Small intestine (tissue), 7 donors: ENCODE measurements at regions not wholly inside any gene's neighbourhood (a gene's known extent, or its start where the extent isn't known, plus 50 kb on each side); places are given as distances from the start of the nearest gene placed in this dataset.

Experiments
- DNase-seq, 2 donors: peaks; one replicate each; pipeline versions ENCODE4 v3.0.0 to v3.0.0-alpha.2; 2013
- FAIRE-seq: peaks from 2 replicates; lab custom pipeline; 2012; peaks lifted over from hg19 to GRCh38; lab: Jason Lieb, UNC
- H3K27ac ChIP-seq, 3 donors: one replicate each; pipeline ENCODE4 v1.5.1; 2013; ENCODE audit warnings: low read length in 2 of 3, mild to moderate bottlenecking in 2 of 3, control low read depth in 1 of 3, inconsistent platforms in 1 of 3, low read depth in 1 of 3, moderate library complexity in 1 of 3
- H3K27me3 ChIP-seq, 3 donors: one replicate each; pipeline ENCODE4 v1.6.1; 2013; ENCODE audit warnings: low read length in 3 of 3, inconsistent platforms in 1 of 3; ENCODE audit not compliant: control insufficient read depth in 3 of 3, insufficient read depth in 3 of 3
- H3K36me3 ChIP-seq, 3 donors: one replicate each; pipeline ENCODE4 v1.6.1; 2013; ENCODE audit warnings: low read length in 3 of 3, inconsistent platforms in 1 of 3, low read depth in 1 of 3, mild to moderate bottlenecking in 1 of 3, moderate library complexity in 1 of 3; ENCODE audit not compliant: control insufficient read depth in 3 of 3, insufficient read depth in 2 of 3
- H3K4me1 ChIP-seq, 3 donors: one replicate each; pipeline ENCODE4 v1.6.1; 2013; ENCODE audit warnings: low read length in 2 of 3, inconsistent platforms in 1 of 3, low read depth in 1 of 3, mild to moderate bottlenecking in 1 of 3, moderate library complexity in 1 of 3; ENCODE audit not compliant: control insufficient read depth in 3 of 3, insufficient read depth in 2 of 3
- H3K4me3 ChIP-seq, 3 donors: one replicate each; pipeline ENCODE4 v1.5.1; 2013; ENCODE audit warnings: low read length in 3 of 3, control low read depth in 1 of 3, inconsistent platforms in 1 of 3, low read depth in 1 of 3, mild to moderate bottlenecking in 1 of 3, moderate library complexity in 1 of 3
- H3K9me3 ChIP-seq, 2 donors: one replicate each; pipeline ENCODE4 v1.6.1; 2013; ENCODE audit warnings: low read depth in 1 of 2, low read length in 1 of 2; ENCODE audit not compliant: control insufficient read depth in 2 of 2, insufficient read depth in 1 of 2
- WGBS, 3 donors: extraction: QIAGEN DNeasy Blood & Tissue Kit; methylation state at CpG; one replicate each; pipeline ENCODE4 v1.1.7; 2013; 5-methylcytosine and 5-hydroxymethylcytosine counted together
- donor health status: healthy with polysubstance abuse.
- donor health status: control.
- donor health status: control.
- donor health status: Bipolar disorder and iron deficiency.
- donor health status: healthy.

DNA sequence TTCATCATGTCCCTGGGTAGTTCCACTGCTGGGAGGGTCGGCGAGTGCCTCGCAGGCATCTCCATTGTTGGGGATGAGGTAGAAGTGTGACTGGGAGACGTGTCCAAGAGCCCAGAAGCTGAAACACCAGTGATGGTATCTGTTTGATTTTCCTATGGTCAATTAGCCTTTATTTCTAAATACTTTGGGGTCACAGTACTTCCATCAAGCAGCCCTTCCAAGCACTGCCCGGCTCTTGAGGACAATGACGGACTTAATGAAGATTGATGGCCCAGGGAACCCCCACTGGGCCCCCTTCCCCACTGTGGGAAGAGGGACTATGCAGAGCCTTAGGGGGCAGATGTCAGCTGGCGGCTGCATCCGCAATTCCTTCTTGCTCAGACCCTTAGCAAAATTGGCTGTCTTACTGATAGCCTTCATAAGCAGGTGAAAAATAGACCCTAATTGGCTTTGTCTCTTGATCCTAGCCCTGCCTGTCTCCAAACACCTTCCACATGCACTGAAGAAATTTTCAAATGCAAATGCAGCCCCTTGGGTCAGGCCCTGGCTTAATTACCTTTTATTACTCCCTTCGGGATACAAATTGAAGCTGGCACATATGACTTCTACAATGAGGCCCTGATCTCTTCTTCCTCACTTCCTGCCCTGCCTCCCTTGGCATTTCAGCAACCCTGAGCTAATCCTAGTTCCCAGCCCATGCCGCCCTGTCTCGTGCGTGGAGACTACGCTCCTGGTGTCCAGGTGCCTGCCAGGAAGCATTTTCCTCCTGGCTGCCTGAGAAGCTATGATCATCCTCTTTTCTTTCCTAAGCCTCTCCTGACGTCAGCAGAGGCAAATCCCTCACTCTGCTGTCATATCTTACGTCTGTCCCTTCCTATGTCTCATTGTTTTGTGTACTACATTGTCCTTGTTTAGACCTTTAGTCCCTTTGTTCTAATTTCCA, 124.5 kb upstream of the GDF10 start:
- DNase-seq, result no peak
- Histone ChIP-seq H3K27ac (no peak overlapping the region), H3K27me3 (no peaks in the 10 kb centered on the region), H3K4me3 (no peak overlapping the region), H3K9me3 (no peaks in the 10 kb centered on the region), H3K36me3 (no peaks in the 10 kb centered on the region), H3K4me1 (no peaks in the 10 kb centered on the region)
- FAIRE-seq, result no peak
- WGBS, 3 donors, result 63 to 74% (median 70%) methylated on average over 15 of the region's 15 CpGs

DNA sequence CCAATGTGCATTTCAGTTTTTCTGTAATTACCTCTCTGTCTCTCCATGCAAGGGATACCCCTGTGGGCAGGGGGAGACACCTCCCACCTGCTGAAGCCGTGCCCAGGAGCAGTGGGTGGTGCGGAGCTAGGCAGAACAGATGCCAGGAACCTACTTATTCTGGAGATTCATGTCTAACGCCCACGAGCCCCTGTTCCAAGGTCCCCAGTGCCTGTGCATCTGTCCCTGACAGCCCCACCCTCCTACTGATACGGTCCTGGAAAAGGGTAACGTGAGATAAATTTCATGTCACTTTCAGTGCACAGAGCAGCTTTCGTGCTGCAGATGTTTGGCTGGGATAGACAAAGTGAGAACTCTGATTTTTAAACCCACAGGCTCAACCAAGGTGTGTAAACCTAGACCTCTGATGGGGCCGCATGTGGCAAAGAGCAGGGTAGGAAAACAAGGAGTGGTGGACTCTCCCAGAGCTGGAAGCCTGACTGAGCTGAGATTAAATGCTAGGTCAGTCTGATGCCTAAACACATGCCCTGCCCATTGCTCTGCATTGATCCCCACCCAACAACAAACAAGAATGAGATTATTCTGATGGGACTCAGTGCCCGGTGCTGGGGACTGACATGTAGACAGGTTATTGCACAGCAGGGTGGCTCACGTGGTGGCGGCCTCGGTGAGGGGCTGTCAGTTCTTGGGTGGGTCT, 123.6 kb upstream of the GDF10 start:
- H3K4me3 ChIP-seq, result no peak overlapping the region
- 53 to 73% (median 58%) methylated on average over 12 of the region's 12 CpGs for WGBS, 3 donors
- FAIRE-seq, result no peak
- no peak overlapping the region for H3K27ac ChIP-seq
- no peak for DNase-seq
- no peaks in the 10 kb centered on the region for H3K36me3 ChIP-seq
- H3K9me3 ChIP-seq, result no peaks in the 10 kb centered on the region
- no peaks in the 10 kb centered on the region for H3K4me1 ChIP-seq
- H3K27me3 ChIP-seq, result no peaks in the 10 kb centered on the region

DNA sequence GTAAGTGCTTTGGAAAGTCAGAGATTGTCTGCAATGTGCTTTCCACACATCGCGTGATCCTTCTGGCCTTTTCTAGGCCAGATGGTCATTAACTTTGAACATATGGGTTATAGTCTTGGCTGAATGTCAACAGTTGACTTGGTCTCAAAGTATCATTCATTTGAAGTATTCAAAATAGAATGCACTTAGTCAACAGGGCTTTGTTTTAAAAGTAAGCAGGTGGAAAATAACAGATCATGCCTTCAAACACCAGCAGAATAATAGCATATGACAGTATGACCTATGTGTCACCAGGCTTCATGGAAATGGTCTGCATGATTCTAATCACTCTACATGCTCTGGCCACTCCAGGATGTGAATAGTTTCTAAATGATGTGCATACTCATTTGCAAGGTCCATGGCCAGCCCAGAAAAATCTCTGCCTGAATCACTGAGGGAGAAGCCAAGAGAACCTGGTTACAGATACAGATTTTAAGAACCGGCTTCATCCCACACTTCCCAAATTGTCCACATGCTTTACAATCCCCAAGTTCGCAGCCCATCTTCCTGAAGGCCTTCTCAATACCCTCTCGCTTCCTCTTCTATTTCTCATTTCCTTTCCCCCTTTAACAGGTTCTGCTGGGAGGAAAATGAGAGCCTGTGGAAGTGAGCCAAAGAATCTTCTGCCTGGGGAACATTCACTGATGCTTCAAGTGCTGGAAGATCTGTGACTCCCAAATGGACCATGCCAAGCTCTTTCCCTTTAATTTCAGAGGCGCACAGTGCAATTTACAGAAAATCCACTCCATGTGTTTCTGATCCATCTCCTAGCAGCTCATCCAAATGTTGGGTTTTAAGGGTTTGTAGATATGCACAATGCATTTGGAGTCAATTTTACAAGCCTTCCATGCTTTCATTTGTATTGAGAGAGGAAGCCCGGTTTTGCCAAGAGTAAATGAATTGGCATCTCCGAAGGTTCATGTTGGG, 122.8 kb upstream of the GDF10 start:
- FAIRE-seq (no peak), DNase-seq (no peak)
- H3K9me3 ChIP-seq, result no peaks in the 10 kb centered on the region
- H3K36me3 ChIP-seq, result no peaks in the 10 kb centered on the region
- H3K4me1 ChIP-seq, result no peaks in the 10 kb centered on the region
- 80 to 85% (median 85%) methylated on average over 8 of the region's 8 CpGs for WGBS, 3 donors
- H3K4me3 ChIP-seq, result no peak overlapping the region
- H3K27ac ChIP-seq, result no peak overlapping the region
- H3K27me3 ChIP-seq, result no peaks in the 10 kb centered on the region

DNA sequence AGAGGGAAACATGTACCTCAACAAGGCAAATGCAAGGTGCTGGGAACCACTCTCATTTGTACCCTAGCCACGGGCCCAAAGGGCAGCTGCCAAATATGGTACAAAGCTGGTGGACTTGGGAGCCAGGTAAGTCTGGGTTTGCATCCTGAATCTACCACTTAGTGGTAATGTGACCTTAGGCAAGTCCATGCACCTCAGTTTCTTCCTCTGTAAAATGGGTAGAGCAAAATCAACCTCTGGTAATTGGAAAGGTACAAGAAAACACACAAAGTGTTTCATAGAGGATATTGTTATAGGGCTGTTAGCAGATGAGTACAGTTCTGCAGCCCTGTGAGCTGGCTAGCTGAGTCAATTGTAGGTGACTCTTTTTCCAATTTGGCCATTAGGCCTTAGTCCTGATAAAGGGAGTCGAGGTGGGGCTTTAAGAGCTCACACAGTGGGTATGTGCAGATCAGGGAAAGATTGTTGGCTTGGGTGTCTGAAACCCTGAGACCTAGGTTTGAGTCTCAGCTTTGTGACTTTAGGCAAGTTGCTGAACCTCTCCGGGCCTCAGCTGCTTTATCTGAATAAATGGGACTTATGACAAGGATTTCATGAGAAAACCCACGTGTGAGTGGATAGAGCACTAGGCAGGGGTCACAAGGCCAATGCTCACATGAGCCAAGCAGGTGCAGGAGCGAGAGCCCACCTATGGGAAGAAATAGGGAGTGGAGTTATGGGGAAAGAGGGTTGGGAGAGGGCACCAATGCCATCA, 121.3 kb upstream of the GDF10 start:
- Histone ChIP-seq H3K27me3 (no peaks in the 10 kb centered on the region), H3K36me3 (no peaks in the 10 kb centered on the region), H3K4me1 (no peaks in the 10 kb centered on the region), H3K9me3 (no peaks in the 10 kb centered on the region), H3K4me3 (no peak overlapping the region), H3K27ac (no peak overlapping the region)
- FAIRE-seq, result no peak
- 72 to 87% (median 74%) methylated on average over 5 of the region's 5 CpGs for WGBS, 3 donors
- DNase-seq, result no peak

DNA sequence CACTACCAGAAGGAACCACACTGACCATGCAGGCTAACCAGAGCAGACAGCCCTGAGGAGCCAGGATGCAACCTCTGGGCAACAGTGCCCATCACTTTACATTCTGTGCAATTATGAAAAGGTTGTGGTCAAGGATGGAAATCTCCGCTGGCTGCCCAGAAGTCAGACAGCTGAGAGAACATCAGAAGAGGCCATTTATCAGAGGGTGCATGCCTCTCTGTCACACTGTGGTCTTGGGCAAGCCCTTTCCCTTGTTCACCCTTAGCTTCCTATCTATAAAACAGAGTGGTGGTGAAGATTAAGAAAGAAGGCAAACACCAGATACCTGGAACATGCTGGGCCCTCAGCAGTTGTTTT, 120.7 kb upstream of the GDF10 start:
- no peaks in the 10 kb centered on the region for H3K9me3 ChIP-seq
- H3K4me3 ChIP-seq, result no peak overlapping the region
- no peaks in the 10 kb centered on the region for H3K4me1 ChIP-seq
- WGBS, 3 donors, result 86 to 89% (median 87%) methylated on average over 1 of the region's 1 CpG
- H3K27me3 ChIP-seq, result no peaks in the 10 kb centered on the region
- no peak overlapping the region for H3K27ac ChIP-seq
- DNase-seq (no peak), FAIRE-seq (no peak)
- no peaks in the 10 kb centered on the region for H3K36me3 ChIP-seq

DNA sequence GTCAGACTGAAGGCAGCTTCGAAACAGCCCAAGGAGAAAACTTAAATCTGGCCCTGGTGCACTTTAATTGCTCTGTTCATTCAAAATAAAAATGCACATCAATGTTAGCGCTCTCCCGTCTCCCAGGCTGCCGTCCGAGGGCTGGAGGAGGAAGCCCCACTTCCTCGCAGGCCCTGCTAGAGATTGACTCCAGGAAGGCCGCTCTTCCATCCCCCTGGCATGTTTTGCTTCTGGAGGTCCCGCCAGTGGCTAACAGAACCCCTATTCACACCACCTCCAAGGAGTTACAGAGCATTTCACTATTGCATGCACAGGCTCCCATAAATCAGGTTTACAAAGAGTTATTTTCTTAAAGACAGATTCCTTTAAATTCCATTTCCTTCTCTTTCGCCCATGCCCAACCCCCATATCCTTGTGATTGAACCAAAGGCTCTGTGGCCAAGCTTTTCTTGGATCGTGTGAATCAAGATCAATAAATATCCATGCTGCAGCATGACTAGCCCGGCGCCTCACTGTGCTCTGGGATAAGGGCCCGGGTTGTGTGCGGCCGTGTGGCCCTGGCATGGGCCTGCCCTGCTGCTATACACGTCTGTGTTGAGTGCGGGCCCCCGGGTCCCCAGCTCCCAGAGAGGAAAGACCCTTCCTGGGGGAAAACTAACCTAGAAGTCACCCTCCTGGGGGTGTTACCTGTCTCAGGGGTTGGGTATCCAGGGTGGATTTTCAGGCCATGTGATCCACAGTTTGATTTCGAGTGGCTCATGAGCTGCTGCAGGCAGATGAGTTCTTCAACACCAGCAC, 118.7 kb upstream of the GDF10 start:
- Histone ChIP-seq H3K27me3 (no peaks in the 10 kb centered on the region), H3K9me3 (no peaks in the 10 kb centered on the region), H3K27ac (no peak overlapping the region), H3K36me3 (no peaks in the 10 kb centered on the region), H3K4me1 (no peaks in the 10 kb centered on the region), H3K4me3 (no peak overlapping the region)
- FAIRE-seq, result no peak
- no peak for DNase-seq
- WGBS, 3 donors, result 91 to 92% (median 92%) methylated on average over 19 of the region's 19 CpGs

DNA sequence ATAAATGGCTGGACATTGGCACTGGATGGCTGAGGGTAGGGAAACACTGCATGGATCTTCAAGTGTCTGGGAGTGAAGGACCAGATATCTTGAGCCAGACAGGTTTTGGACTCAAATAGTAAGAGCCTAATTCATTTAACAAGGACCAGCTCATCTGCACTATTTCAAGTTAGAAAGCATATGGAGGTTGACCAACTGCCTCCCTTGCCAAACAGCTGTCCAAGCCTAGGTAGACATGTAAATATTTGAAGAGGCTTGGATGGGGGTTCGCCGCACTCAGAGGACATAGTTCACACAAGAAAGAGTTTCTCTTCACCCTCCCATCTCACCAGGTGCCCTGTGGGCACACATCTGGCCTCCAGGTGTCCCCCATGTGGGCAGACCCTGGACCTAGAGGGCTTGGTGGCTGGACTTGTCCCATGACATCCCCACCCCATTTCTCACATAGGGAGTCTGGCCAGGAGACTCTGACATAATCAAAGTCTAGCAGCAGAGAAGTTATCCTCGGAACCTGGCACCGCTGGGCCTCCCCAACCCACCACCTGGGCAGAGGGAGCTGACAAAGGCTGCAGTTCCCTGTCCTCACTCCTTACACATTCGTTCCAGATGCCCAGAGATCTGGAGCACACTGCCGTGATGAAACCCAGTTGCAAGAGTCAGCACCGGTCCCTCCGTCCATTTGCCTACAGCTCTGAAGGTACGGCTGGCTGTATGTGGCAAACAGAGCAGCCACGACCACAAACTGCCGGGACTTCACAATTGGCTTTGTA, 116.9 kb upstream of the GDF10 start:
- no peak for FAIRE-seq

More for the DNA sequence above, 116.9 kb upstream of the GDF10 start:
- WGBS, 3 donors, result 79 to 87% (median 85%) methylated on average over 11 of the region's 11 CpGs
- Histone ChIP-seq H3K27ac (no peak overlapping the region), H3K36me3 (no peaks in the 10 kb centered on the region), H3K4me3 (no peak overlapping the region), H3K4me1 (no peaks in the 10 kb centered on the region), H3K27me3 (no peaks in the 10 kb centered on the region), H3K9me3 (no peaks in the 10 kb centered on the region)
- no peak for DNase-seq
